Ovary (tissue), 7 donors: ENCODE measurements at regions not wholly inside any gene's neighbourhood (a gene's known extent, or its start where the extent isn't known, plus 50 kb on each side); places are given as distances from the start of the nearest gene placed in this dataset.
"Not testable (repeated sequence)": the region's sequence is repeated elsewhere in the genome, so short reads cannot be mapped to it uniquely, and the experiment has no call there.

Experiments used
- DNase-seq, 5 donors: peaks; one replicate each; pipeline ENCODE4 v3.0.0-alpha.2; 2019 to 2020
- H3K27ac ChIP-seq, 2 donors: fragments of 200-600 bp; one replicate each; pipeline versions ENCODE4 v1.5.1 to v1.8.0; 2019 to 2022
- H3K27me3 ChIP-seq: fragments of 200-600 bp; one replicate; pipeline ENCODE4 v1.8.0; 2022
- H3K36me3 ChIP-seq: fragments of 200-600 bp; sonication (generic); one replicate; pipeline ENCODE4 v1.5.1; 2019
- H3K4me1 ChIP-seq: one replicate; pipeline ENCODE4 v1.8.1; 2013; ENCODE audit warnings: mild to moderate bottlenecking, moderate library complexity; ENCODE audit not compliant: insufficient read depth
- H3K4me3 ChIP-seq: fragments of 200-600 bp; sonication (generic); one replicate; pipeline ENCODE4 v1.5.1; 2017
- H3K9me3 ChIP-seq, 2 donors: fragments of 200-600 bp in 1 of 2; sonication (generic) in 1 of 2; one replicate each; pipeline versions ENCODE4 v1.5.1 to v1.8.1; 2013 to 2019; ENCODE audit warnings: mild to moderate bottlenecking in 1 of 2, moderate library complexity in 1 of 2
- EP300 ChIP-seq: sonication (generic); formaldehyde crosslinking; IDR thresholded peaks from one replicate; pipeline ENCODE4 v1.6.1; 2017; ENCODE audit warnings: antibody characterized with exemption
- POLR2A ChIP-seq: fragments of 450-650 bp; IDR thresholded peaks from one replicate; pipeline ENCODE4 v1.6.1; 2017; ENCODE audit warnings: antibody characterized with exemption, mild to moderate bottlenecking, moderate library complexity
- WGBS, 3 donors: extraction: QIAGEN DNeasy Blood & Tissue Kit in 1 of 3; methylation state at CpG; one replicate each; pipeline versions ENCODE4 v1.1.5 to v1.1.7; 2013 to 2017; 5-methylcytosine and 5-hydroxymethylcytosine counted together
- intact Hi-C, 4 donors: fragments of 100-400 bp; cut with DNase I; formaldehyde crosslinking; loops; one replicate each; pipeline versions ENCODE4 v1.11.0 to v1.15.1; 2022 to 2023
- TF ChIP-seq, protein P1 (sequence below), 3 donors: fragments of 450-650 bp in 2 of 3; fragments of 200-600 bp in 1 of 3; IDR thresholded peaks; one replicate each; pipeline versions ENCODE4 v1.5.1 to v1.8.0; 2016 to 2022; ENCODE audit warnings: antibody characterized with exemption in 3 of 3, mild to moderate bottlenecking in 1 of 3
- donor health status: DM: no; HTN: no; CAD: no; lungs with moderate emphysema.
- donor health status: DM: no; HTN: no; CAD: no.
- donor health status: Bipolar disorder and iron deficiency.
- donor health status: DM: no; HTN: no; CAD: no.
- donor health status: DM: yes; HTN: yes; CAD: no.

GRCh38 chr6:130494729-130495128 lies 128.9 kb downstream of the TMEM200A start:
- DNase-seq: no peak
- no peak for TF ChIP-seq EP300
- TF ChIP-seq, protein P1, sequence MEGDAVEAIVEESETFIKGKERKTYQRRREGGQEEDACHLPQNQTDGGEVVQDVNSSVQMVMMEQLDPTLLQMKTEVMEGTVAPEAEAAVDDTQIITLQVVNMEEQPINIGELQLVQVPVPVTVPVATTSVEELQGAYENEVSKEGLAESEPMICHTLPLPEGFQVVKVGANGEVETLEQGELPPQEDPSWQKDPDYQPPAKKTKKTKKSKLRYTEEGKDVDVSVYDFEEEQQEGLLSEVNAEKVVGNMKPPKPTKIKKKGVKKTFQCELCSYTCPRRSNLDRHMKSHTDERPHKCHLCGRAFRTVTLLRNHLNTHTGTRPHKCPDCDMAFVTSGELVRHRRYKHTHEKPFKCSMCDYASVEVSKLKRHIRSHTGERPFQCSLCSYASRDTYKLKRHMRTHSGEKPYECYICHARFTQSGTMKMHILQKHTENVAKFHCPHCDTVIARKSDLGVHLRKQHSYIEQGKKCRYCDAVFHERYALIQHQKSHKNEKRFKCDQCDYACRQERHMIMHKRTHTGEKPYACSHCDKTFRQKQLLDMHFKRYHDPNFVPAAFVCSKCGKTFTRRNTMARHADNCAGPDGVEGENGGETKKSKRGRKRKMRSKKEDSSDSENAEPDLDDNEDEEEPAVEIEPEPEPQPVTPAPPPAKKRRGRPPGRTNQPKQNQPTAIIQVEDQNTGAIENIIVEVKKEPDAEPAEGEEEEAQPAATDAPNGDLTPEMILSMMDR (IDR thresholded peaks at IDR 0.05): no peak
- no peak for TF ChIP-seq POLR2A
- Histone ChIP-seq H3K4me1 (no peaks in the 10 kb centered on the region), H3K27ac (no peak overlapping the region), H3K4me3 (no peak overlapping the region), H3K36me3 (no peaks in the 10 kb centered on the region), H3K27me3 (no peaks in the 10 kb centered on the region), H3K9me3 (no peaks in the 10 kb centered on the region)
- 75 to 83% (median 83%) methylated on average over 1 of the region's 1 CpG for WGBS, 3 donors
- intact Hi-C loops: no loop called here

GRCh38 chr6:130500693-130501092 lies 134.9 kb downstream of the TMEM200A start:
- no peak overlapping the region for H3K27ac ChIP-seq
- no peaks in the 10 kb centered on the region for H3K4me1 ChIP-seq
- H3K27me3 ChIP-seq: no peaks in the 10 kb centered on the region
- H3K9me3 ChIP-seq: no peaks in the 10 kb centered on the region
- WGBS, 3 donors: 87 to 99% (median 90%) methylated on average over 6 of the region's 6 CpGs
- TF ChIP-seq EP300 (no peak), POLR2A (no peak)
- TF ChIP-seq, protein P1 (IDR thresholded peaks at IDR 0.05): no peak
- no peak for DNase-seq
- intact Hi-C loops: loop anchor here in 1 of 4 donors (10.0 kb wide), 1 partner anchor 444 kb away; no protein-coding TSS in a partner anchor
- H3K36me3 ChIP-seq: no peaks in the 10 kb centered on the region
- no peak overlapping the region for H3K4me3 ChIP-seq

GRCh38 chr6:130503146-130503545 lies 137.3 kb downstream of the TMEM200A start:
- peaks cover 2% of the 10 kb centered on the region for H3K4me1 ChIP-seq

GRCh38 chr6:130505808-130506598 lies 140.2 kb downstream of the TMEM200A start:
- Histone ChIP-seq H3K4me1 (peaks cover 2% of the 10 kb centered on the region), H3K4me3 (no peak overlapping the region), H3K27me3 (no peaks in the 10 kb centered on the region), H3K9me3 (no peaks in the 10 kb centered on the region), H3K36me3 (no peaks in the 10 kb centered on the region), H3K27ac (no peak overlapping the region)
- DNase-seq: no peak
- 16 to 30% (median 22%) methylated on average over 4 of the region's 4 CpGs for WGBS, 3 donors
- TF ChIP-seq POLR2A (no peak), EP300 (no peak)
- TF ChIP-seq, protein P1 (IDR thresholded peaks at IDR 0.05): no peak
- intact Hi-C loops: loop anchor here in 1 of 4 donors (10.0 kb wide), 1 partner anchor 439 kb away; no protein-coding TSS in a partner anchor

More at GRCh38 chr6:130503146-130503545, 137.3 kb downstream of the TMEM200A start:
- Histone ChIP-seq H3K27me3 (no peaks in the 10 kb centered on the region), H3K4me3 (no peak overlapping the region), H3K9me3 (no peaks in the 10 kb centered on the region), H3K27ac (no peak overlapping the region), H3K36me3 (no peaks in the 10 kb centered on the region)
- DNase-seq: no peak
- no peak for TF ChIP-seq EP300
- TF ChIP-seq POLR2A: no peak
- TF ChIP-seq, protein P1 (IDR thresholded peaks at IDR 0.05): no peak
- intact Hi-C loops: loop anchor here in 1 of 4 donors (10.0 kb wide), 1 partner anchor 442 kb away; no protein-coding TSS in a partner anchor

- H3K27me3 ChIP-seq, H3K36me3 ChIP-seq, H3K4me3 ChIP-seq, H3K4me1 ChIP-seq, H3K9me3 ChIP-seq: not testable (repeated sequence)
- intact Hi-C loops: loop anchor here in 1 of 4 donors (10.0 kb wide), 1 partner anchor 438 kb away; no protein-coding TSS in a partner anchor
- WGBS, 3 donors: 14 to 15% (median 15%) methylated on average over 5 of the region's 5 CpGs
- peak in 2 of 5 donors; percentile 41 to 48 for DNase-seq
- peak overlapping the region in 1 of 2 donors; percentile 33 for H3K27ac ChIP-seq
Measured at GRCh38 chr6:130507005-130507665, 141.3 kb downstream of the TMEM200A start.
